ENCODE measurements at regions not wholly inside any gene's neighbourhood (a gene's known extent, or its start where the extent isn't known, plus 50 kb on each side); places are given as distances from the start of the nearest gene placed in this dataset.
"Not testable (repeated sequence)": the region's sequence is repeated elsewhere in the genome, so short reads cannot be mapped to it uniquely, and the experiment has no call there.

GRCh38 chr9:3742586-3742985 lies 216.8 kb upstream of the RFX3 start:
- TF ChIP-seq CTCF (IDR thresholded peaks at IDR 0.05; ENCODE audit: insufficient read depth, low read depth, low read length, missing control alignments), result no peak
- H3K4me3 ChIP-seq (ENCODE audit: low read depth, low read length), result no peak overlapping the region
- DNase-seq (ENCODE audit: low read depth), result no peak

DNA sequence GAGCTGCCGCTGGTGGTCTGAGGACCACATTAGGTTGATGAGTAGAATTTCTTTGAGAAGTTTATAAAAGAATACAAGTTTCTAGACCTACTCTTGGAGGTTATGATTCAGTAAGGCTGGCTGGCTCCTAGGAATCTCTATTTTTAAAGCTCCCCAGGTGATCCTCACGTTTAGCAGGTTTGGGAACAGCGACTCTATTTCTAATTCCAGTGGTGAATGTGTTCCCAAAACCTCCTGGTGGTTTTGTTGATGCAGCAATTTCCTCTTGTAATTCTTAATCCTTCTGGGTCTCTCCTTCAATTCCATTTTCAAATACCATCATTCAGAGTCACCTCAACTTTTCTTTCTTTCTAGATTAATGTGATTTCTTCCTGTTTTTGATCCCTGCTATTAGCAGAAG lies 215.9 kb upstream of the RFX3 start:
- no peak overlapping the region for H3K4me3 ChIP-seq (ENCODE audit: low read depth, low read length)
- no peak for DNase-seq (ENCODE audit: low read depth)
- TF ChIP-seq CTCF (IDR thresholded peaks at IDR 0.05; ENCODE audit: insufficient read depth, low read depth, low read length, missing control alignments), result no peak

DNA sequence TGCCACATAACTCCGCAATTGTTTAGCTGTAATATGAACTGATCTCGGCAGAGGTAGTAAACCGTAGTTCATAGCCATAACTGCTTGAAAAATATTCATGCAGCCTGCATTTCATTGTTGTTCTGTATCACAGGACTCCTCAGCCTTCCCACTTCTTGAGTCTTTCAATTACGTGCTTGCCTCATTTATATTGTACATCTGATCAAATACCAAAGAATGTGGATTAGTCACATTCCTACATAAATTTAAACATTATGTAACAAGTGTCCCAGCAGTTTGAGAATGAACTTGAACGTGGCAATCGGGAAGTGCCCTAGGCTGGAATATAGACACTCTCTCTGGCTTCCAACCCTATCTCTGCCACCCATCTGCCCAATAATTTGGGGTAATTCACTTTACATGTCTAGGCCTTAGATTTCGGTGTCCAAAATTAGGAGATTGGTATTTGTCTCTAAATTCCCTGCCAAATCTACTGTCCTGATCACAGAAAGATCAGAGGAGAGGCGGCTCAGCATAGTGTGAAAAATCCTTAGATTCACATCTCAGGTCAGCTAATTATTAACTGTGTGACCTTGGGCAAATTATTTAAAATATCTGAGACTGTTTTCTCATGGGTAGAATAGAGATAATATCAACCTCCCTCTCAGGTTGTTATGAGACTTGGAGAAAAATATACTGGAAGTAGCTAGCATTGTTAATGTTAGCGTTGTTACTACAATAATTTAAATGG lies 215.1 kb upstream of the RFX3 start:
- no peak for DNase-seq (ENCODE audit: low read depth)
- TF ChIP-seq CTCF (IDR thresholded peaks at IDR 0.05; ENCODE audit: insufficient read depth, low read depth, low read length, missing control alignments), result no peak

DNA sequence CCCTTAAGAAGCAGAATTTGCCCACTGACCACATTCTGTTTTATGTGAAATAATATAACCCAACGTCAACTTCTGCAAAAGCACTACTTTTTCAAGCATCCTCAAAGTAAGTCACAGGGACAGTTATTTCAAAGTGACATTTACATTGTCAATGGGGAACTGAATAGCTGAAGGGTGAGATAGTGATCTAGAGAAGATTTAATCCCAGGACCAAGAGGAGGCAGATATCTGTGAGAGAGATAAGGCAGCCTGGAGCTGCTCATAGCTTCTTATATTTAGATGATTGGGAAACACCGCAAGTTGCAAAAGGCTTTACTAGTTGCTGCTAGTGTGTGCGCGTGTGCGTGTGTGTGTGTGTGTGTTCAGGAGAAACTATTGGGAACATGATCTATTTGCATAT lies 210.4 kb upstream of the RFX3 start:
- no peak overlapping the region for H3K4me3 ChIP-seq (ENCODE audit: low read depth, low read length)
- TF ChIP-seq CTCF (IDR thresholded peaks at IDR 0.05; ENCODE audit: insufficient read depth, low read depth, low read length, missing control alignments), result no peak

More for the DNA sequence above, 215.1 kb upstream of the RFX3 start:
- H3K4me3 ChIP-seq (ENCODE audit: low read depth, low read length), result no peak overlapping the region

DNA sequence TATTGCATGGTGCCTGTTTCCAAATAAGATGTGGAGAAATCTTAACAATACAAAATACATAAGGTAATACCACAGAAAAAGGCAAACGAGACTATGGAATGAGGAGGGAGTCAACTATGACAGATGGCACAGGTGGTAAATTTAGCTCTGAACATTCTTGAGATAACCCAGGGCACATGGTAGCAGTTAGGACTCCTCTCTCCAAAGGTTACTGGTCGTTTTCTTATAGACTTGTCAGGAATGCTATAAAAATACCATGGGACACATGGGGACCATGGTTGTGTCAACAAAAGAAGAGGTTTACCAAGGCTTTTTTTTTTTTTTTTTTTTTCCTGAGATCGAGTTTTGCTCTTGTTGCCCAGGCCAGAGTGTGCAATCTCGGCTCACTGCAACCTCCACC lies 209.4 kb upstream of the RFX3 start:
- no peak for TF ChIP-seq CTCF (IDR thresholded peaks at IDR 0.05; ENCODE audit: insufficient read depth, low read depth, low read length, missing control alignments)
- H3K4me3 ChIP-seq (ENCODE audit: low read depth, low read length), result no peak overlapping the region
- DNase-seq (ENCODE audit: low read depth), result no peak

More for the DNA sequence above, 210.4 kb upstream of the RFX3 start:
- DNase-seq (ENCODE audit: low read depth), result no peak

- not testable (repeated sequence) for DNase-seq (ENCODE audit: low read depth); H3K4me3 ChIP-seq (ENCODE audit: low read depth, low read length)
Observed at GRCh38 chr9:3733527-3734262, 207.9 kb upstream of the RFX3 start.

DNA sequence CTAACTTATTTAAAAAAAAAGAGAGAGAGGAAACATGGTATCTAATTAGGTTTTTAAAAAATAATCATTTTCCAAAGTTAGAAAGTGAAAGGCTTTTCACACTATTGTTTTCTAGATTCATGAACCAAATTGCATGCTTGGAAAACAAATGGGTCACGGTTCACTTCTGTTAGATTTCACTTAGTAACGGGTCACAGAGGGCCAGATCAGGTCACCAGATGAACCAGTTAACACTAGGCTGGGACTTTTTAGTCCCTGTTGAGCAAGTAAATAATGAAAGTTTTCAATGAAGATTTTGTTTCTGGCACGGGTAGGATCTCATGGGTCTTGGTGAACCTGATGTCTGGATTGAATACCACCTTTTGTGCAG lies 207.2 kb upstream of the RFX3 start:
- peak; percentile 26 for DNase-seq (ENCODE audit: low read depth)
- TF ChIP-seq CTCF (IDR thresholded peaks at IDR 0.05; ENCODE audit: insufficient read depth, low read depth, low read length, missing control alignments), result no peak
- no peak overlapping the region for H3K4me3 ChIP-seq (ENCODE audit: low read depth, low read length)

Data from GM12865 (cell line).